PC-9 (cell line): ENCODE measurements at regions not wholly inside any gene's neighbourhood (a gene's known extent, or its start where the extent isn't known, plus 50 kb on each side); places are given as distances from the start of the nearest gene placed in this dataset.

ENCODE experiments used
- BruUV-seq: library from RNA; stranded (reverse); fragments of 400-500 nt; replicated peaks from 2 replicates; lab custom pipeline; 2021; lab: Mats Ljungman, UMichigan
- CTCF ChIA-PET: fragments of 300-600 bp; sonication (Branson Sonifier 250); formaldehyde crosslinking; loops from one replicate; lab custom pipeline; 2022; ENCODE audit warnings: antibody characterized with exemption; lab: Charles Lee
- POLR2A ChIA-PET: fragments of 300-600 bp; sonication (Branson Sonifier 250); formaldehyde crosslinking; loops from one replicate; lab custom pipeline; 2022; ENCODE audit warnings: antibody characterized with exemption; ENCODE audit not compliant: unreplicated experiment; lab: Charles Lee
- DNase-seq, 2 experiments: peaks; one replicate each; pipeline versions ENCODE4 v3.0.0 to v3.0.0-alpha.2; 2015 to 2022; ENCODE audit warnings: mixed read lengths in 1 of 2
- H2AFZ ChIP-seq: fragments of 200-600 bp; sonication (generic); 2 replicates; pipeline ENCODE4 v1.8.1; 2017; ENCODE audit warnings: antibody characterized with exemption
- H3F3A ChIP-seq: fragments of 200-600 bp; sonication (generic); 2 replicates; pipeline ENCODE4 v1.8.1; 2017; ENCODE audit warnings: antibody characterized with exemption, mild to moderate bottlenecking, low read depth; ENCODE audit not compliant: insufficient read depth
- H3K27ac ChIP-seq: fragments of 200-600 bp; sonication (generic); 2 replicates; pipeline ENCODE4 v1.6.1; 2016; ENCODE audit warnings: mixed run types
- H3K27me3 ChIP-seq: fragments of 200-600 bp; sonication (generic); 2 replicates; pipeline ENCODE4 v1.6.1; 2016; ENCODE audit warnings: low read depth, mixed run types; ENCODE audit not compliant: insufficient read depth
- H3K36me3 ChIP-seq: fragments of 200-600 bp; sonication (generic); 2 replicates; pipeline ENCODE4 v1.6.1; 2016; ENCODE audit warnings: low read depth, mixed run types
- H3K4me1 ChIP-seq: fragments of 200-600 bp; sonication (generic); replicated peaks from 2 replicates; pipeline ENCODE4 v1.6.1; 2016; ENCODE audit warnings: mixed run types; ENCODE audit not compliant: insufficient read depth
- H3K4me2 ChIP-seq: fragments of 200-600 bp; sonication (generic); 2 replicates; pipeline ENCODE4 v1.6.1; 2017; ENCODE audit warnings: mixed run types
- H3K4me3 ChIP-seq: fragments of 200-600 bp; sonication (generic); 2 replicates; pipeline ENCODE4 v1.6.1; 2016; ENCODE audit warnings: mixed run types
- H3K79me2 ChIP-seq: fragments of 200-600 bp; sonication (generic); 2 replicates; pipeline ENCODE4 v1.6.1; 2017; ENCODE audit warnings: low read depth, mixed run types
- H3K9me2 ChIP-seq: fragments of 200-600 bp; sonication (generic); 2 replicates; pipeline ENCODE4 v1.8.1; 2017; ENCODE audit warnings: mild to moderate bottlenecking; ENCODE audit not compliant: insufficient read depth
- H3K9me3 ChIP-seq: fragments of 200-600 bp; sonication (generic); 2 replicates; pipeline ENCODE4 v1.8.1; 2016; ENCODE audit warnings: low read depth; ENCODE audit not compliant: insufficient read depth
- H4K20me1 ChIP-seq: fragments of 200-600 bp; sonication (generic); 2 replicates; pipeline ENCODE4 v1.8.1; 2017; ENCODE audit not compliant: insufficient read depth
- CTCF ChIP-seq: fragments of 200-600 bp; sonication (generic); conservative IDR thresholded peaks from 2 replicates; pipeline ENCODE4 v1.6.1; 2017; ENCODE audit warnings: mixed run types, antibody characterized with exemption, mild to moderate bottlenecking, moderate library complexity
- EZH2 ChIP-seq: fragments of 200-600 bp; sonication (generic); IDR thresholded peaks from 2 replicates; pipeline ENCODE4 v1.8.0; 2017; ENCODE audit warnings: antibody characterized with exemption, low read depth
- intact Hi-C: fragments of 100-400 bp; cut with micrococcal nuclease; formaldehyde crosslinking; loops from one replicate; pipeline ENCODE4 v1.10.0; 2022; ENCODE audit not compliant: unreplicated experiment

- ChIA-PET CTCF (no interaction called here), POLR2A (no interaction called here)
- Histone ChIP-seq H3K9me3 (0 out of 2 replicates have a peak, but pooled peaks cover 3% of the 10 kb centered on the region), H3K27ac (no peak overlapping the region), H3K36me3 (no peaks in the 10 kb centered on the region), H3K9me2 (no peaks in the 10 kb centered on the region), H3K27me3 (peaks cover 47% of the 10 kb centered on the region), H3K4me2 (no peak overlapping the region), H3K4me3 (no peak overlapping the region), H3K79me2 (no peaks in the 10 kb centered on the region), H3F3A (no peaks in the 10 kb centered on the region), H4K20me1 (no peaks in the 10 kb centered on the region), H2AFZ (no peak overlapping the region), H3K4me1 (no peaks in the 10 kb centered on the region)
- BruUV-seq = no TSS peak
- TF ChIP-seq EZH2 = no peak
- TF ChIP-seq CTCF = no peak
- intact Hi-C loops = no loop called here
- DNase-seq = no peak
These were observed 263.9 kb downstream of the ICE1 start for GRCh38 chr5:5686356-5686755.

GRCh38 chr5:5685737-5686136 is 263.3 kb downstream of the ICE1 start:
- no peaks in the 10 kb centered on the region for H3K4me1 ChIP-seq
- H4K20me1 ChIP-seq = no peaks in the 10 kb centered on the region
- H3K27ac ChIP-seq = no peak overlapping the region
- H3K79me2 ChIP-seq = no peaks in the 10 kb centered on the region
- peaks cover 41% of the 10 kb centered on the region for H3K27me3 ChIP-seq
- TF ChIP-seq CTCF (no peak), EZH2 (no peak)
- no peak overlapping the region for H2AFZ ChIP-seq
- 0 out of 2 replicates have a peak, but pooled peaks cover 3% of the 10 kb centered on the region for H3K9me3 ChIP-seq
- H3F3A ChIP-seq = no peaks in the 10 kb centered on the region
- ChIA-PET POLR2A (no interaction called here), CTCF (no interaction called here)
- no peaks in the 10 kb centered on the region for H3K9me2 ChIP-seq
- H3K4me3 ChIP-seq = no peak overlapping the region
- no TSS peak for BruUV-seq
- intact Hi-C loops = no loop called here
- no peak overlapping the region for H3K4me2 ChIP-seq
- no peak for DNase-seq
- H3K36me3 ChIP-seq = no peaks in the 10 kb centered on the region

GRCh38 chr5:5683174-5683573 is 260.7 kb downstream of the ICE1 start:
- no peak overlapping the region for H3K27ac ChIP-seq
- H3K9me2 ChIP-seq = peaks cover 5% of the 10 kb centered on the region; the same call in 1 of the 2 replicates
- ChIA-PET POLR2A (no interaction called here), CTCF (no interaction called here)
- no peaks in the 10 kb centered on the region for H3K79me2 ChIP-seq
- H3K4me2 ChIP-seq = no peak overlapping the region
- H4K20me1 ChIP-seq = no peaks in the 10 kb centered on the region
- BruUV-seq = no TSS peak
- peaks cover 18% of the 10 kb centered on the region for H3K27me3 ChIP-seq
- DNase-seq = no peak
- intact Hi-C loops = no loop called here
- no peaks in the 10 kb centered on the region for H3F3A ChIP-seq
- H3K9me3 ChIP-seq = 0 out of 2 replicates have a peak, but pooled peaks cover 3% of the 10 kb centered on the region
- H3K4me1 ChIP-seq = no peaks in the 10 kb centered on the region
- H2AFZ ChIP-seq = no peak overlapping the region
- no peak for TF ChIP-seq CTCF
- TF ChIP-seq EZH2 = no peak
- H3K4me3 ChIP-seq = no peak overlapping the region
- H3K36me3 ChIP-seq = no peaks in the 10 kb centered on the region
